Astrocyte of the cerebellum (primary cell): ENCODE measurements at regions not wholly inside any gene's neighbourhood (a gene's known extent, or its start where the extent isn't known, plus 50 kb on each side); places are given as distances from the start of the nearest gene placed in this dataset.

Experiments used
- DNase-seq: peaks from one replicate; pipeline ENCODE4 v3.0.0-alpha.2; 2011; ENCODE audit warnings: low read depth
- H3K4me3 ChIP-seq: 2 replicates; pipeline ENCODE4 v1.5.1; 2011; ENCODE audit warnings: mild to moderate bottlenecking, low read depth, low read length, moderate library complexity
- in situ Hi-C: cut with HindIII; loops from 2 replicates; pipeline ENCODE4 v1.10.0; 2017; ENCODE audit warnings: low sequenced_read_pairs
- TF ChIP-seq, protein P1 (sequence below): IDR thresholded peaks from 2 replicates; pipeline ENCODE4 v1.5.1; 2012; ENCODE audit warnings: low read length, low read depth, moderate library complexity, mild to moderate bottlenecking; ENCODE audit errors: missing control alignments

DNA sequence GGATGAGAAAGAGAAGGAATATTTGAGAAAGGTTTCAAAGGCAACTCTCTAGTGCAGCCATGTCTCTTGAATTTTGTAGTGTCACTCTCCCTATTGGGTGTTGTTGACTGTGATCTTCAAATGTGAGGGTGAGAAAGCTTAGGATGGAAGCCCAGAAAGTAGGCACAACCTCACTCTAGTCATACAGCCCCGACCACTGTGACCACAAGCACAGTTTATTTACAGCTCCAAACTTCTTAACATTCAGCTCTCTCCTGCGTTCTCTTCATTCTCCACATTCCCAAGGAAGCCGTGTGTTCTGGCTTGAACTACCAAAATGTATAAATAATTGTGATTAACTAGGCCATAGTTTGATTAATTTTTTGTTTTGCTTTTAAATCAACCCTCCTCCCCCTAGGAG is 542.9 kb downstream of the LRRC70 start:
- H3K4me3 ChIP-seq: no peak overlapping the region
- in situ Hi-C loops: no loop called here
- TF ChIP-seq, protein P1, sequence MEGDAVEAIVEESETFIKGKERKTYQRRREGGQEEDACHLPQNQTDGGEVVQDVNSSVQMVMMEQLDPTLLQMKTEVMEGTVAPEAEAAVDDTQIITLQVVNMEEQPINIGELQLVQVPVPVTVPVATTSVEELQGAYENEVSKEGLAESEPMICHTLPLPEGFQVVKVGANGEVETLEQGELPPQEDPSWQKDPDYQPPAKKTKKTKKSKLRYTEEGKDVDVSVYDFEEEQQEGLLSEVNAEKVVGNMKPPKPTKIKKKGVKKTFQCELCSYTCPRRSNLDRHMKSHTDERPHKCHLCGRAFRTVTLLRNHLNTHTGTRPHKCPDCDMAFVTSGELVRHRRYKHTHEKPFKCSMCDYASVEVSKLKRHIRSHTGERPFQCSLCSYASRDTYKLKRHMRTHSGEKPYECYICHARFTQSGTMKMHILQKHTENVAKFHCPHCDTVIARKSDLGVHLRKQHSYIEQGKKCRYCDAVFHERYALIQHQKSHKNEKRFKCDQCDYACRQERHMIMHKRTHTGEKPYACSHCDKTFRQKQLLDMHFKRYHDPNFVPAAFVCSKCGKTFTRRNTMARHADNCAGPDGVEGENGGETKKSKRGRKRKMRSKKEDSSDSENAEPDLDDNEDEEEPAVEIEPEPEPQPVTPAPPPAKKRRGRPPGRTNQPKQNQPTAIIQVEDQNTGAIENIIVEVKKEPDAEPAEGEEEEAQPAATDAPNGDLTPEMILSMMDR: no peak
- no peak for DNase-seq

DNA sequence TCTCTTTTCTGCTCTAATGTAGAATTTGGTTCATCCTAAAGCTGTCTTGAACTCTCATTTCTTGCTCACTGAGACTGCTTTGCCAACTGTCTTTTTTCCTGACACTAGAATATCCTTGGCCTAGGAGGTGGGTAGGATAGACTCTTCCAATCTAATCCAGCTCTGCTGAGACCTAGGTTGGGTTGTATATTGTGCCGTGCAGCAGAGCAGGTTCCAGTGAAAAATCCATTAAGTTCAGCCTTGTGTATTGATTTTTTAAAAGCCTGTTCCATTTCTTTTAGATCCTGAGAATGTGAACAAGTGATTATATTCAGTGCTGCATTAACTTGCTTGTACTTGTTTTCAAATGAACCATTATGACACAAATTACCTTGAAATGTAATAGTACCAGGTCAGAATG is 539.6 kb downstream of the LRRC70 start:
- TF ChIP-seq, protein P1: no peak
- in situ Hi-C loops: no loop called here
- DNase-seq: no peak
- H3K4me3 ChIP-seq: no peak overlapping the region

DNA sequence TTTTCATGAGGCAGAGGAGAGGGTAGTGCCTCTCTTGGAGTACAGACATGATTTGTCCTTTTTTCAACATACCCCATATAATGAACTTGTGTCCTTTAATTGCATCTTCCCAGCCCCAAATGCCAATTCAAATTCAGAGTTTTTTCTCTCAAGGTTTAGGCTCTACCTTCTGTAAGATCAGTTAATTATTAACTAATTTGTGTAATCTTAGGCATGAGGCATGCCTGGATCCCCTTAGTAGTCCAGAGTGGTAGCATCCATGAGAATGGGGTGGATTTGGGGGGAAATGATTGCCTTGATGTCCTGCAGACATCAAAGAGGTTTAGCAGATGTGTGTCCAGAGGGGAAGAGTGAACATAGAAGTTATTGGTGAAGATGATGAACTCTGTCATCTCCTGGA is 533.3 kb downstream of the LRRC70 start:
- DNase-seq: no peak
- TF ChIP-seq, protein P1: no peak
- in situ Hi-C loops: no loop called here
- no peak overlapping the region for H3K4me3 ChIP-seq

DNA sequence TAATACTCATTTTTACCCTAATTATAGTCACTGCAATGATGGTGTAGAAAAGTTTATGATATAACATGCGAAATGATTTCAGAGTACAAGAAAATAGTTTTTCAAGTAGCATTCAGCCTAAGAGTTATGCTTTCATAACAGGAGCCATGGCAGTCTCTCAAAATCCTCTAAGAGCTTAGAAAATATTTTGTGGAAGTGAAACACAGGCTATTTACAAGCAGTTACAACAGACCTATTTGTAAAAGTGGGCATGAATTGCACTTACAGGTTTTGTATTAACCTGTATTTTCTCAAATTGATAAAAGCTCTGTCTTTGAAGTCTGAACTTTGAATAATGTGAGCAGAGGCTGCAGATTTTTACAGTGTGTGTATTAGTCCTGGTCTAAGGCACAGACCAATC is 523.3 kb downstream of the LRRC70 start:
- in situ Hi-C loops: no loop called here
- H3K4me3 ChIP-seq: no peak overlapping the region
- no peak for DNase-seq
- TF ChIP-seq, protein P1: no peak

DNA sequence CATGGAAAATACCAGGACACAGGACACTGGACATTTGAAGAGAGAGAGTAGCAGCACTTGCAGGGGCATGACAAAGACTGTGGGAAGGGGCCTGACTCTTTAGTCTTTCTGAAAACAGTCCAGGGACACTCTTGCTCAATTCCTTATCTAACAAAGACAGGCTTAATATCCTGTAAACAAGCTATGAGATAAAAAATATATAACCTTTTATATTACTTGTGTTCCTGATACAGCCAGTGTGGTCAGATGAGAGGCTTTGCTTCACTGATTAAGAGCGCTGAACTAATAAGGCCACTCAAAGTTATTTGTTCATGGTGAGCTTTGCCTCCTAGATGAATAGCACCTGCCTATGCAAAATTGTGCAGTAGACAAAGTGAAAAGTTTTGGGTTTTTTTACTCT is 518.7 kb downstream of the LRRC70 start:
- in situ Hi-C loops: no loop called here
- no peak overlapping the region for H3K4me3 ChIP-seq
- DNase-seq: no peak
- TF ChIP-seq, protein P1: no peak

DNA sequence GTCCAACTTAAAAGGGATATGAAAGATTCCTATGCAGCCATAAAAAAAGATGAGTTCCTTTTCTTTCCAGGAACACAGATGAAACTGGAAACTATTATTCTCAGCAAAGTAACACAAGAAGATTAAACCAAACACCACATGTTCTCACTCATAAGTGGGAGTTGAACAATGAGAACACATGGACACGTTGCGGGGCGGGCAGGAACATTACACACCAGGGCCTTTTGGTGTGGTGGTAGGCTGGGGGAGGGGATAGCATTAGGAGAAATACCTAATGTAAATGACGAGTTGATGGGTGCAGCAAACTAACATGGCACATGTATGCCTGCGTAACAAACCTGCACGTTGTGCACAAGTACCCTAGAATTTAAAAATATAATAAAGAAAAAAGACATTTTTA is 516.1 kb downstream of the LRRC70 start:
- in situ Hi-C loops: no loop called here
- H3K4me3 ChIP-seq: no peak overlapping the region
- DNase-seq: no peak
- TF ChIP-seq, protein P1: no peak

DNA sequence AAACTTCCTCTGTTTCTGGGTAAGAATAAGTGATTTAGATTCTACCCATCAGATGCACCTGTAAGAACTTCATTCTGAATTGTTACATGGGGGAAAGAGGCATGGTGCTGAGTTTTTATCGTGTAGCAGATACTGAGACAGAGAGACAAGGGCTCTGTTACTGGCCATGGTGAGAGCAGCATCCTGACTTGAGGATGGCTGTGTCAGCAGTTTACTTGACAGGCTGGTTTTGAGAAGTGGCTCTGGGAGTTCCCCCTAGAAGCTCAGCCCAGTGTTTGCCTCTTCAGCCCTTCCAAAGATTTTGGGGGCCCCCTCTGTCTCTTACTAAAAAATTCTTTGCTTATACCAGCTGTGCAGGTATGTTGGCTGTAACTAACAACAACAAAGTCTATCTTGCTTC is 510.5 kb downstream of the LRRC70 start:
- TF ChIP-seq, protein P1: no peak
- no peak overlapping the region for H3K4me3 ChIP-seq
- no peak for DNase-seq
- in situ Hi-C loops: no loop called here
